ENCODE measurements at regions not wholly inside any gene's neighbourhood (a gene's known extent, or its start where the extent isn't known, plus 50 kb on each side); places are given as distances from the start of the nearest gene placed in this dataset.

DNA sequence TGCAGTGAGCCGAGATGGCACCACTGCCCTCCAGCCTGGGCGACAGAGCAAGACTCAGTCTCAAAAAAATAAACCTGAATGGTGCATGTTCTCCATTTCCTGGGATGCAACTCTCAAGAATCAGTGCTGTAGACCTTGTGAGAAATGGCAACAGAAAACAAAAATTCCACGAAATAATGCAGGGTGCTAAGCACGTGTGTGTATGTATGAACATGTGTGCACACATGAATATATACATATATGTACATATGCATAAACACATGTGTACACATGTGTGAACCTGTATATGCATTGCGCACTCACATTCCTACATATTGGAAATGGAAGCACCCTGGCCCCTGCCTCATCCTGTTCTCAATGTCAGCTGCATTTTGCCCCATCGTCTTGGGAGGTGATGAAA is 548.5 kb downstream of the TCERG1L start:
- TF ChIP-seq MAZ (IDR thresholded peaks at IDR 0.05; ENCODE audit: borderline replicate concordance, low read depth, low read length) (no peak), POLR2A (IDR thresholded peaks at IDR 0.05; ENCODE audit: low read length) (no peak), REST (IDR thresholded peaks at IDR 0.05) (no peak), HDAC2 (IDR thresholded peaks at IDR 0.05) (no peak), SMC3 (IDR thresholded peaks at IDR 0.05) (no peak), CHD2 (IDR thresholded peaks at IDR 0.05; ENCODE audit: low read length, partially characterized antibody) (no peak), TP53 (CRISPR knock-in tag; IDR thresholded peaks at IDR 0.05) (no peak), EP300 (IDR thresholded peaks at IDR 0.05) (no peak), HOXA7 (CRISPR knock-in tag; IDR thresholded peaks at IDR 0.05) (no peak), FOSL2 (IDR thresholded peaks at IDR 0.05) (no peak), FOSL2 (CRISPR knock-in tag; IDR thresholded peaks at IDR 0.05) (no peak)

Data from A549 (cell line).